Endothelial cell of hepatic sinusoid (primary cell): ENCODE measurements at regions not wholly inside any gene's neighbourhood (a gene's known extent, or its start where the extent isn't known, plus 50 kb on each side); places are given as distances from the start of the nearest gene placed in this dataset.

Experiments used
- in situ Hi-C: cut with HindIII; loops from 2 replicates; pipeline ENCODE4 v1.10.0; 2017; ENCODE audit warnings: low sequenced_read_pairs

DNA sequence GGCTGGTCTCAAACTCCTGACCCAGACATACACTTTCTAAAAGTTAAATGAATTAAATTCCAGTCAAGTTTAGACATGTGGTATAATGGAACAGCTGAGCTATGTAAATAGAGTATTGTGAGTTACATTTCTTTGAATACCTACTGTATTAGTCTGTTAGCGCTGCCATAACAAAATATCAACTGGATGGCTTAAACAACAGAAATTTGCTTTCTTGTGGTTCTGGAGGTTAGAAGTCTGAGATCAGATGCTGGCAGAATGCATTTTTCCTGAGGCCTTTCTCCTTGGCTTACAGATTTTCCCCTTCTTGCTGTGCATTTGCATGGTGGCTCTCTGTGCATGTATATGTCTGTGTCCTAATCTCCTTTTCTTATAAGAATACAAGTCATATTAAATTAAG, 101.5 kb upstream of the TGFBR2 start:
- in situ Hi-C loops = no loop called here

- in situ Hi-C loops = no loop called here
These were observed 100.4 kb upstream of the TGFBR2 start for GRCh38 chr3:30505866-30506520.

GRCh38 chr3:30508339-30508738, 98.1 kb upstream of the TGFBR2 start:
- in situ Hi-C loops = no loop called here

- in situ Hi-C loops = loop anchor here (5.0 kb wide), 2 partner anchors 47 to 103 kb away; no protein-coding TSS in a partner anchor
These were observed 95.8 kb upstream of the TGFBR2 start for GRCh38 chr3:30510596-30510995.

- in situ Hi-C loops = loop anchor here (5.0 kb wide), 2 partner anchors 46 to 104 kb away; no protein-coding TSS in a partner anchor
These were observed 94.7 kb upstream of the TGFBR2 start for GRCh38 chr3:30511524-30512251.

DNA sequence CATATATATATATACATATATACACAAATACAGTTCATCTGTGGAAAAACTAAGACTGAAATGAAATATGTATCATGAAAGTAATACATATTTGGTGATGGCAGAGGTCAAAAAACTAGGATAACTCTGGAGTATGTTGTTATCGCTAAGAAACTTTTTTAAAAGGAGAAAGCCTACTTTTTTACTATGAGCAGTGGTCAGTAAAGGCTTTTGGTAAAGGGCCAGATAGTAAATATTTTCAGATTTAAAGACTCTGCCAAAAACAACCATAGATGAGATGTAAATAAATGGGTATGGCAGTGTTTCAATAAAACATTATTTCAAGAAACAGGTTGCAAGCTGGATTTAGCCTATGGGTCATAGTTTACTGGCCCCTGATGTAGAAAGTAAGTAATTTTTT, 93.8 kb upstream of the TGFBR2 start:
- in situ Hi-C loops = loop anchor here (5.0 kb wide), 2 partner anchors 45 to 105 kb away; no protein-coding TSS in a partner anchor

DNA sequence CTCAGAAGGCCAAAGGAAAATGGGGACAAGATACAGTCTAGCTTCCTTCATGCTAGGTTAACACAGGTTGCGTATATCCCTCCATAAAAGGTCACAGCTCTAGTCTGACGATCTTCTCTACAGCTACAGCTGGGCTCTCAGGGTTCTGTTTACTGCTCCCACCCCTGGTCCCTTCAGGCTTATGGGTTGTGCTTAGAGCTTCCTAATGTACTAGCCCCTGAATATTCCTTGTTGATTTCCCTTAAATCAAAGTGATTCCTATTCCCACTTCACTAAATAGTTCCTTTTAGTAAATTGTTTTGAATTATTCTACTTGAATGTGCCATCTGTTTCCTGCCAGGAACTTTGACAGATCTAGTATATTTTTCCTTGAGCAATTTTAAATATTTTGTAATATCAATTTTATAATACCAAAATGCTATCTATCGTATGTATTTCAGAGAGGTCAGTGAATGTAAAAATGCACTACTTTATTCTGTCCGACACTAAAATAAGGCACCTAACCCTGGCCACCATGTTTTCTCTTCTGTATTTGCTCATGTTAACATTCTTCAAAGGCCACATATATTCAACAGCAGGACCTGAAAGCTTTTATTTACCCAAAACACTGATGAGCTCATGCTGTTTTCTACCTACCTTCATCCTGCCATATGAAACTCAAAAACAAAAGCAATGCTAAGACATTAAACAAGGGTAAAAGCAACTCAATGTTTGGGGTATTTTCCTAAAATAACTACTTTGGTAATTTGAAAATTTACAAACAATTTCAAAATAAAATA, 92.8 kb upstream of the TGFBR2 start:
- in situ Hi-C loops = loop anchor here (5.0 kb wide), 2 partner anchors 44 to 106 kb away; no protein-coding TSS in a partner anchor

GRCh38 chr3:30516238-30516637, 90.2 kb upstream of the TGFBR2 start:
- in situ Hi-C loops = no loop called here

DNA sequence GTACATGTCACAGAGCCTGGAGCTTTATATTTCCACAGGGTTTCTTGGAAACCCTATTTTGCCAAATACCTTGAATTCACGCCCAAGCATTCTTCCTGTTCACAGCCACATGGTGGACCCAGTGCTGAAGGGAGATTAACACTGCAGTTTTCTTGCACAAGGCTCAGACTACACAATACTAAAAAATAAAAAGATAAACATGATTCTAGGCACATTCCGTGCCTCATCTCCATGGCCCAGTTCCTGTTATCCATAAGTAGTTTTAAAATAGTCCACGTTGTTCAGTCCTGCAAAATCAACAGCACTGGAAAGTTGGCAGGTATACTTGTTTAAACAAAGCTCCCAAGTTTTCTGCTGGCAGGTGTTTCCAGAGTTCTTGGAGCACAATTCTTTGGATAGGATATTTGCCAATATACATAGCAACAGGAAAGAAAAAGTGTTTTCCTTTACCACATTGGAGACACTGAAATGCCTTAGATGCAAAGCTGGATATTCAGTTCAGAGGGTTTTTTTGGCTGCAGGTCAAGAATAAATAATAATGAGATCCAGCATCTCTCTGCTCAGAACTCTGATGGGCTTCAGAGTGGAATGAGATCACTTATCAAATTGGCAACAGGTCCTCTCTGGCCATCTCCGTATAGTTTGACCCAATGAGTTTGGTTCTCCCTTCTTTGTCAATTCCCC, 88.1 kb upstream of the TGFBR2 start:
- in situ Hi-C loops = no loop called here

GRCh38 chr3:30518872-30519271, 87.5 kb upstream of the TGFBR2 start:
- in situ Hi-C loops = no loop called here

GRCh38 chr3:30520699-30521098, 85.7 kb upstream of the TGFBR2 start:
- in situ Hi-C loops = no loop called here

DNA sequence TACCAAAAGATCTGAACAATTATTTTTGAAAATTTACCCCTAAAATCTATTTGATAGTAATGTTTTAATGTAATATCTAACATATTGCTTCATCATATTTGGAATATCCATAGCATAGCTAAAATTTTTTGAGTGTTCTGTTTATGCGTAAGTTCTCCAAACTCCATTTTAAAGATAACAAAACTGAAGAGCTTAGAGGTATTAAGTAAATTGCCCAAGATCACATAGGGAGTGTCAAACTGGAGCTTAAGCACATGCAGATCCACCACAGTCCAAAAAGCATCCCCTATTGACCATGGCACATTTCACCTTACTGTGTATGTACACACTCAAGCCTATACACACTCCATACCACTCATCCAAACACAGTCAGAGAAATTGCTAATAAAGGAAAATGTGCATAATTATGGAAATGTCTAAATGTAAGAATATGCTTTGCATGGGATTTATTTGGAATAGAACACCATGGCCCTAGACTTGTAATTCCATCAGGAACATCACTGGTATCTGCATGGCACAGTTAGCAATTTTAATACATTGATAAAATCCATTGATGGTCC, 85.2 kb upstream of the TGFBR2 start:
- in situ Hi-C loops = no loop called here

- in situ Hi-C loops = no loop called here
These were observed 83.9 kb upstream of the TGFBR2 start for GRCh38 chr3:30522476-30522875.

- in situ Hi-C loops = no loop called here
These were observed 83.0 kb upstream of the TGFBR2 start for GRCh38 chr3:30523366-30523765.

GRCh38 chr3:30524357-30525040, 81.9 kb upstream of the TGFBR2 start:
- in situ Hi-C loops = no loop called here

DNA sequence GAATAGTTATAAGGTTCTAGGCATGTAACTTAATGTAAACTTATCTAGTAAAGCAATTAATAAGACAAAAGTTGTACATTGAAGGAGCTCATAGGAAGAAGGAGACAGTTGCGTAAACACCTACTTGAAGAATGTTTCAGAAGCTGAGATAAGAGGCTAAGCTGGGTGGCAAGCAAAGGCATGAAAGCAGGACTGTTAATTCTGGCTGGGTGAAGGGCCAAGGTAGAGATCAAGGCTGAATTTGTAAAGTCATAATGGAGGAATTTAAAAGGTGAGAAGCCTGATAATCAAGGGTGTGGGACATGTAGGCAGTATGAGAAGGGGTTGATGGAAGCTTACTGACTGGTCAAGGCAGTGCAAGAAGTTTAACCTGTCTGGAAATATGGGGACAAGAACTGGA, 80.4 kb upstream of the TGFBR2 start:
- in situ Hi-C loops = no loop called here

GRCh38 chr3:30527186-30527585, 79.2 kb upstream of the TGFBR2 start:
- in situ Hi-C loops = no loop called here

- in situ Hi-C loops = no loop called here
These were observed 78.7 kb upstream of the TGFBR2 start for GRCh38 chr3:30527720-30528119.

- in situ Hi-C loops = no loop called here
These were observed 76.3 kb upstream of the TGFBR2 start for GRCh38 chr3:30530084-30530483.

DNA sequence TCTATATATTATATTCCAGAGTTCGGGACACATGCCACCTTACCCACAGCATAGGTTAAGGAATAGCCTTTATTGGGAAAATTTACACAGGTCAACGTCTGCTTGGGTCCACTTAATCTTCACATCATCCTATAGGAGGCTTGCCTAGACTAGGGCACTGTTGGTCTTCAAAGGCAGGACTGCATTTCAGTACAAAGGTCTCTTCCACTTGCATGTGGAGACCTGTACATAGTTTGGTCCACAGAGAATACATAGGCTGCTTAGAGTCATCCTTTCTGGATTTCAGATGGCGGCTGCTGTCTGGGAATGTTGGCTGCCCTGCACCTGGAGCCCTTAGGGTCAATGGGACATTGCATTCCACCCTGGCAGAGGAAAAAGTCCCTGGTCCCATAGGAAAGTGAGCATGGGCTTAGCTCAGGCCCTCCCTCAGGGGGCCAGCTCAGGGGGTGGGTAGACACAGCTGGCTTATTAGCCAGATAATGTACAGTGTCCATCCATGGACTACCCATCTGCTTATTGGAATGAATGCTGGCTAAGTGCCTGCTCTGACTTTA, 75.3 kb upstream of the TGFBR2 start:
- in situ Hi-C loops = no loop called here
